Neural cell (in vitro differentiated cells): ENCODE measurements at regions not wholly inside any gene's neighbourhood (a gene's known extent, or its start where the extent isn't known, plus 50 kb on each side); places are given as distances from the start of the nearest gene placed in this dataset.

ENCODE experiments used
- H2AFZ ChIP-seq: fragments of 200-600, 300-800 bp; sonication (generic), shearing (Covaris generic); 2 replicates; pipeline ENCODE4 v1.6.0; 2014; ENCODE audit warnings: low read depth, mild to moderate bottlenecking, antibody characterized with exemption, low read length, moderate library complexity
- H3F3A ChIP-seq: fragments of 200-600 bp; shearing (Covaris generic); 2 replicates; pipeline ENCODE4 v1.6.1; 2016; ENCODE audit warnings: mild to moderate bottlenecking, moderate library complexity, mixed read lengths, antibody characterized with exemption, low read length; ENCODE audit not compliant: insufficient read depth, poor library complexity, severe bottlenecking
- H3K27ac ChIP-seq: fragments of 200-600, 300-800 bp; sonication (generic), shearing (Covaris generic); 2 replicates; pipeline ENCODE4 v1.5.1; 2014; ENCODE audit warnings: mild to moderate bottlenecking, low read length, moderate library complexity
- H3K27me3 ChIP-seq: fragments of 300-800, 200-600 bp; sonication (generic), shearing (Covaris generic); 2 replicates; pipeline ENCODE4 v1.6.0; 2014; ENCODE audit warnings: mild to moderate bottlenecking, low read depth, low read length, moderate library complexity; ENCODE audit not compliant: insufficient read depth
- H3K36me3 ChIP-seq: fragments of 300-800, 200-600 bp; sonication (generic), shearing (Covaris generic); 2 replicates; pipeline ENCODE4 v1.5.1; 2014; ENCODE audit warnings: mild to moderate bottlenecking, antibody characterized with exemption, low read length, moderate library complexity; ENCODE audit not compliant: insufficient read depth
- H3K4me2 ChIP-seq: fragments of 300-800, 200-600 bp; sonication (generic), shearing (Covaris generic); 2 replicates; pipeline ENCODE4 v1.6.0; 2014; ENCODE audit warnings: mild to moderate bottlenecking, low read length
- H3K4me3 ChIP-seq: fragments of 300-800, 200-600 bp; sonication (generic), shearing (Covaris generic); 2 replicates; pipeline ENCODE4 v1.5.1; 2014; ENCODE audit warnings: mild to moderate bottlenecking, low read length, moderate library complexity
- H3K79me2 ChIP-seq: fragments of 200-600 bp; shearing (Covaris generic); replicated peaks from 2 replicates; pipeline ENCODE4 v1.6.0; 2014; ENCODE audit warnings: mild to moderate bottlenecking, low read length, moderate library complexity; ENCODE audit not compliant: insufficient read depth
- H3K9ac ChIP-seq: fragments of 300-800, 200-600 bp; sonication (generic), shearing (Covaris generic); 2 replicates; pipeline ENCODE4 v1.6.1; 2016; ENCODE audit warnings: mild to moderate bottlenecking, low read length, mixed read lengths
- H3K9me2 ChIP-seq: fragments of 200-600 bp; shearing (Covaris generic); 2 replicates; pipeline ENCODE4 v1.6.1; 2016; ENCODE audit warnings: mild to moderate bottlenecking, low read length, mixed read lengths; ENCODE audit not compliant: insufficient read depth
- H3K9me3 ChIP-seq: fragments of 200-600, 300-800 bp; sonication (generic), shearing (Covaris generic); 2 replicates; pipeline ENCODE4 v1.6.1; 2016; ENCODE audit warnings: mild to moderate bottlenecking, mixed run types, low read length, moderate library complexity, mixed read lengths
- H4K20me1 ChIP-seq: fragments of 200-600 bp; shearing (Covaris generic); 2 replicates; pipeline ENCODE4 v1.6.1; 2016; ENCODE audit warnings: mild to moderate bottlenecking, mixed run types; ENCODE audit not compliant: insufficient read depth
- CTCF ChIP-seq: fragments of 450-650 bp; IDR thresholded peaks from 2 replicates; pipeline ENCODE4 v1.5.1; 2014; ENCODE audit warnings: antibody characterized with exemption, mild to moderate bottlenecking, moderate library complexity; ENCODE audit not compliant: poor library complexity, severe bottlenecking
- EP300 ChIP-seq: fragments of 450-650 bp; conservative IDR thresholded peaks from 2 replicates; pipeline ENCODE4 v1.6.1; 2014; ENCODE audit warnings: antibody characterized with exemption, mild to moderate bottlenecking, moderate library complexity; ENCODE audit not compliant: poor library complexity, severe bottlenecking
- EZH2 ChIP-seq: fragments of 200-600, 300-800 bp; shearing (Covaris generic), sonication (generic); IDR thresholded peaks from 2 replicates; pipeline ENCODE4 v1.6.1; 2014; ENCODE audit warnings: antibody characterized with exemption, low read length, borderline replicate concordance, mild to moderate bottlenecking; ENCODE audit not compliant: insufficient read depth, poor library complexity, severe bottlenecking
- MXI1 ChIP-seq: fragments of 450-650 bp; conservative IDR thresholded peaks from 2 replicates; pipeline ENCODE4 v1.6.1; 2014; ENCODE audit warnings: antibody characterized with exemption, mild to moderate bottlenecking; ENCODE audit not compliant: poor library complexity, severe bottlenecking
- POLR2AphosphoS5 ChIP-seq: IDR thresholded peaks from 2 replicates; pipeline ENCODE4 v1.6.1; 2012
- RAD21 ChIP-seq: fragments of 450-650 bp; conservative IDR thresholded peaks from 2 replicates; pipeline ENCODE4 v1.6.1; 2014; ENCODE audit warnings: antibody characterized with exemption, mild to moderate bottlenecking, moderate library complexity
- SMC3 ChIP-seq: fragments of 450-650 bp; conservative IDR thresholded peaks from 2 replicates; pipeline ENCODE4 v1.6.1; 2014; ENCODE audit warnings: antibody characterized with exemption, mild to moderate bottlenecking, moderate library complexity; ENCODE audit not compliant: poor library complexity
- TAF1 ChIP-seq: IDR thresholded peaks from 2 replicates; pipeline ENCODE4 v1.6.1; 2012; ENCODE audit warnings: low read depth
- TF ChIP-seq, protein P1 (sequence below): IDR thresholded peaks from 2 replicates; pipeline ENCODE4 v1.6.1; 2012; ENCODE audit warnings: borderline replicate concordance

DNA sequence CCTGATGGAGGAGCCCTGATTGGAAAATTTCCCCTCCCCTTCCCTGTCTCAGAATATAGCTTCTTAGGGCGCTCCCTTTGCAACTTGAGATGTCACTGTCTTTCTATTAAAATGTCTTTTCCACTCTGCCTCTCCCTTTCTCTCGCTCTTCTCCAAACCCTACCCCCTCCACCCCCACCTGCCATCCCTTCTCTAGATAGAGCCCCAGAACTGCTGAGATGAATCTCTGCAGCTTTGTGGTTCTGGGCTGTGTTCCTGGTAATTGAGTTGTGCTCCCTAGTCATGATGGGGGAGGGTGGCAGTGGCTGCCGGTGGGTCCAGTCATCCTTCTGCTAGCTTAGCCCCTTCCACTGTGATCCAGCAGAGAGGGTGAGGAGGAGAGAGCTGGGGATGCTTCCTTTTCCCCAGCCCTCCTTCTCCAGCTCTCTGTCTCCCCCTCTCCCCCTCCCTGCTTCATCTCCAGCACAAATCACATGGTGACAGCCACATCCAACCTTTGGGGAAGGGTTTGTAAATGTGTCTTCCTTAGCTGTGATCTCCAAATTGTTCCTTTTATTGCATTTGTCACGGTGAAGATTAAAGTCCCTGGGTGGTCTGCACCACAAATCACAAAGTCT, 50.8 kb upstream of the BTRC start:
- Histone ChIP-seq H4K20me1 (no peaks in the 10 kb centered on the region), H3K79me2 (no peaks in the 10 kb centered on the region), H3K9me2 (no peaks in the 10 kb centered on the region), H3K27me3 (peaks cover 10% of the 10 kb centered on the region), H3K36me3 (no peaks in the 10 kb centered on the region), H3K27ac (peak overlapping the region; percentile 82), H3K4me3 (peak overlapping the region; percentile 43), H3K9me3 (no peaks in the 10 kb centered on the region), H3K9ac (peak overlapping the region; percentile 59), H3F3A (no peaks in the 10 kb centered on the region), H2AFZ (no peak overlapping the region), H3K4me2 (no peak overlapping the region)
- TF ChIP-seq CTCF (no peak), EP300 (no peak), SMC3 (peak; percentile 23), TAF1 (no peak), RAD21 (peak; percentile 7), POLR2AphosphoS5 (peak; percentile 52), MXI1 (no peak), EZH2 (no peak)
- TF ChIP-seq, protein P1, sequence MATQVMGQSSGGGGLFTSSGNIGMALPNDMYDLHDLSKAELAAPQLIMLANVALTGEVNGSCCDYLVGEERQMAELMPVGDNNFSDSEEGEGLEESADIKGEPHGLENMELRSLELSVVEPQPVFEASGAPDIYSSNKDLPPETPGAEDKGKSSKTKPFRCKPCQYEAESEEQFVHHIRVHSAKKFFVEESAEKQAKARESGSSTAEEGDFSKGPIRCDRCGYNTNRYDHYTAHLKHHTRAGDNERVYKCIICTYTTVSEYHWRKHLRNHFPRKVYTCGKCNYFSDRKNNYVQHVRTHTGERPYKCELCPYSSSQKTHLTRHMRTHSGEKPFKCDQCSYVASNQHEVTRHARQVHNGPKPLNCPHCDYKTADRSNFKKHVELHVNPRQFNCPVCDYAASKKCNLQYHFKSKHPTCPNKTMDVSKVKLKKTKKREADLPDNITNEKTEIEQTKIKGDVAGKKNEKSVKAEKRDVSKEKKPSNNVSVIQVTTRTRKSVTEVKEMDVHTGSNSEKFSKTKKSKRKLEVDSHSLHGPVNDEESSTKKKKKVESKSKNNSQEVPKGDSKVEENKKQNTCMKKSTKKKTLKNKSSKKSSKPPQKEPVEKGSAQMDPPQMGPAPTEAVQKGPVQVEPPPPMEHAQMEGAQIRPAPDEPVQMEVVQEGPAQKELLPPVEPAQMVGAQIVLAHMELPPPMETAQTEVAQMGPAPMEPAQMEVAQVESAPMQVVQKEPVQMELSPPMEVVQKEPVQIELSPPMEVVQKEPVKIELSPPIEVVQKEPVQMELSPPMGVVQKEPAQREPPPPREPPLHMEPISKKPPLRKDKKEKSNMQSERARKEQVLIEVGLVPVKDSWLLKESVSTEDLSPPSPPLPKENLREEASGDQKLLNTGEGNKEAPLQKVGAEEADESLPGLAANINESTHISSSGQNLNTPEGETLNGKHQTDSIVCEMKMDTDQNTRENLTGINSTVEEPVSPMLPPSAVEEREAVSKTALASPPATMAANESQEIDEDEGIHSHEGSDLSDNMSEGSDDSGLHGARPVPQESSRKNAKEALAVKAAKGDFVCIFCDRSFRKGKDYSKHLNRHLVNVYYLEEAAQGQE: no peak
